Cardiac muscle cell (in vitro differentiated cells and primary cell): ENCODE measurements at regions not wholly inside any gene's neighbourhood (a gene's known extent, or its start where the extent isn't known, plus 50 kb on each side); places are given as distances from the start of the nearest gene placed in this dataset.
"Not testable (repeated sequence)": the region's sequence is repeated elsewhere in the genome, so short reads cannot be mapped to it uniquely, and the experiment has no call there.

Experiments used
- DNase-seq, 2 donors: peaks; one replicate each; pipeline versions ENCODE4 v3.0.0 to v3.0.0-alpha.2; 2010 to 2017; ENCODE audit warnings: low read depth in 1 of 2, low spot score in 1 of 2
- H3K27ac ChIP-seq: fragments of 200-600 bp; sonication (generic); 2 replicates; pipeline ENCODE4 v1.5.1; 2016
- H3K27me3 ChIP-seq: fragments of 200-600 bp; sonication (generic); 2 replicates; pipeline ENCODE4 v1.6.0; 2016; ENCODE audit warnings: control low read depth
- H3K36me3 ChIP-seq: fragments of 200-600 bp; sonication (generic); 2 replicates; pipeline ENCODE4 v1.5.1; 2016; ENCODE audit warnings: control low read depth
- H3K4me1 ChIP-seq: fragments of 200-600 bp; sonication (generic); 2 replicates; pipeline ENCODE4 v1.8.1; 2017; ENCODE audit warnings: low read depth, mild to moderate bottlenecking, mixed run types
- H3K4me3 ChIP-seq: fragments of 200-600 bp; sonication (generic); 2 replicates; pipeline ENCODE4 v1.5.1; 2016; ENCODE audit warnings: mild to moderate bottlenecking
- H3K9me3 ChIP-seq: fragments of 200-600 bp; sonication (generic); 2 replicates; pipeline ENCODE4 v1.5.1; 2017; ENCODE audit warnings: low read depth, mild to moderate bottlenecking, control low read depth
- CTCF ChIP-seq: IDR thresholded peaks from 2 replicates; pipeline ENCODE4 v1.5.1; 2012; ENCODE audit warnings: low read depth, mild to moderate bottlenecking, low read length

- DNase-seq = peak in 1 of 2 donors; percentile 30
- Histone ChIP-seq H3K27ac (no peak overlapping the region), H3K36me3 (no peaks in the 10 kb centered on the region), H3K9me3 (no peaks in the 10 kb centered on the region), H3K4me1 (no peaks in the 10 kb centered on the region), H3K4me3 (no peak overlapping the region), H3K27me3 (no peaks in the 10 kb centered on the region)
- no peak for TF ChIP-seq CTCF
Measured at GRCh38 chr13:110978390-110978789, 63.5 kb upstream of the ANKRD10 start.

GRCh38 chr13:110976785-110977184 lies 61.9 kb upstream of the ANKRD10 start:
- H3K4me1 ChIP-seq = no peaks in the 10 kb centered on the region
- H3K27ac ChIP-seq = no peak overlapping the region
- no peak overlapping the region for H3K4me3 ChIP-seq
- TF ChIP-seq CTCF = no peak
- H3K36me3 ChIP-seq = no peaks in the 10 kb centered on the region
- no peak for DNase-seq
- H3K27me3 ChIP-seq = no peaks in the 10 kb centered on the region
- no peaks in the 10 kb centered on the region for H3K9me3 ChIP-seq

GRCh38 chr13:110973007-110973700 lies 58.3 kb upstream of the ANKRD10 start:
- Histone ChIP-seq H3K27ac (no peak overlapping the region), H3K4me3 (no peak overlapping the region), H3K4me1 (no peaks in the 10 kb centered on the region), H3K27me3 (no peaks in the 10 kb centered on the region), H3K36me3 (no peaks in the 10 kb centered on the region), H3K9me3 (no peaks in the 10 kb centered on the region)
- no peak for DNase-seq
- no peak for TF ChIP-seq CTCF

- H3K9me3 ChIP-seq = no peaks in the 10 kb centered on the region
- no peaks in the 10 kb centered on the region for H3K27me3 ChIP-seq
- no peaks in the 10 kb centered on the region for H3K4me1 ChIP-seq
- no peak for DNase-seq
- TF ChIP-seq CTCF = no peak
- no peak overlapping the region for H3K27ac ChIP-seq
- H3K4me3 ChIP-seq = no peak overlapping the region
- H3K36me3 ChIP-seq = no peaks in the 10 kb centered on the region
Measured at GRCh38 chr13:110971486-110971885, 56.6 kb upstream of the ANKRD10 start.

GRCh38 chr13:110967156-110967855 lies 52.4 kb upstream of the ANKRD10 start:
- not testable (repeated sequence) for H3K36me3 ChIP-seq, H3K4me3 ChIP-seq, H3K4me1 ChIP-seq, DNase-seq, H3K9me3 ChIP-seq, H3K27ac ChIP-seq, H3K27me3 ChIP-seq

- DNase-seq = no peak
- TF ChIP-seq CTCF = no peak
- Histone ChIP-seq H3K27me3 (no peaks in the 10 kb centered on the region), H3K27ac (no peak overlapping the region), H3K4me3 (no peak overlapping the region), H3K36me3 (no peaks in the 10 kb centered on the region), H3K4me1 (no peaks in the 10 kb centered on the region), H3K9me3 (peaks cover 2% of the 10 kb centered on the region)
Measured at GRCh38 chr13:110965755-110966134, 50.9 kb upstream of the ANKRD10 start.
